Activated CD4-positive, alpha-beta T cell treated with anti-CD3 and anti-CD28 coated beads, Interleukin-2, Interleukin-6, amounts not matched to agents 100 ng/mL and 50 ng/mL, durations not matched to agents 16 hours and 8 hours (primary cell): ENCODE measurements at regions not wholly inside any gene's neighbourhood (a gene's known extent, or its start where the extent isn't known, plus 50 kb on each side); places are given as distances from the start of the nearest gene placed in this dataset.
"Not testable (repeated sequence)": the region's sequence is repeated elsewhere in the genome, so short reads cannot be mapped to it uniquely, and the experiment has no call there.

Experiments
- DNase-seq: peaks from one replicate; pipeline ENCODE4 v3.0.0-alpha.2; 2020

DNA sequence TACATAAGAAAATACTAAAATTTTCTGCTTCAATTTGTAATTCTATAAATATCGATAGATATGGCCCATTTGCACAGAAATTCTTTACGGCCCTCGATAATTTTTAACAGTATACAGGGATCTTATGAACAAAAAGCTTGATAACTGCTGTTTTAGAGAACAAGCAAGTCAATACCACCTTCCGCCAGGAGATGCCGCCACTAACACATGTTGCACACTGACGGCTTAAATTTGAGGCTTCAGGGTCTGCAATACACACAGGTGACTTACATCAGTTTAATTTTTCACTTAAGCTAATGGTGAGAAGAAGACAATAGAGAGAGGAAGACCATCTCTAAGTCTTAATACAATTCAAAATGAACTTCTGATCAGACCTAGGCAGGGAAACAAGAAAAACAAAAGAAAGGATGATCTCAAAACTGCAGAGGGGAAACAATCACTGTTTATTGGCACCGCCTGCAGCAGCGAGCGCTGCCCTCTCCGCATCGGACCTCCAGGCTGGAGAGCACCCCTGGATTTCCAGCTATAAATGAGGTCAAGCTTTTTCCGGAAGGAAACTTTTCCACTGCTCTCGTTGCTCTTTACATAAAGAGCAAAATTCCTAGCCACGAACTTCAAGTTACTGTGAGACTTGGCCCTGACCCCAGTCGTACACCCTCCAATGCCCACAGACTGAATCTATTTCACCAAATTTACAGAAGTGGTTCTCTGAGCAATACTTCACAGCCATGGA lies 53.9 kb downstream of the OTOR start:
- DNase-seq: peak; percentile 69

DNA sequence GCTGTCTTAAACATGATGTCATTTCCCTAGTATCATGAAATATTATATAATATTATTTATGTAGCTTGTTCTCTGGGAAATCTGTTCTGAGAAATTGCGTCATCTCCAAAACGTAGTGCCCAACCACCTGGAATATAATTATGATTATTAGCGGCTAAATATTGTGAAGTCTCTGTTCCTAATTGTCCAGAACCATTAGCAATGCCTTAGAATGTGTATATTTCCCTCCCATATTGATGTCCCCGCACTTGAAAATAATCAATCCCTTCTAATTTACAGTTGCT lies 54.4 kb downstream of the OTOR start:
- DNase-seq: no peak

DNA sequence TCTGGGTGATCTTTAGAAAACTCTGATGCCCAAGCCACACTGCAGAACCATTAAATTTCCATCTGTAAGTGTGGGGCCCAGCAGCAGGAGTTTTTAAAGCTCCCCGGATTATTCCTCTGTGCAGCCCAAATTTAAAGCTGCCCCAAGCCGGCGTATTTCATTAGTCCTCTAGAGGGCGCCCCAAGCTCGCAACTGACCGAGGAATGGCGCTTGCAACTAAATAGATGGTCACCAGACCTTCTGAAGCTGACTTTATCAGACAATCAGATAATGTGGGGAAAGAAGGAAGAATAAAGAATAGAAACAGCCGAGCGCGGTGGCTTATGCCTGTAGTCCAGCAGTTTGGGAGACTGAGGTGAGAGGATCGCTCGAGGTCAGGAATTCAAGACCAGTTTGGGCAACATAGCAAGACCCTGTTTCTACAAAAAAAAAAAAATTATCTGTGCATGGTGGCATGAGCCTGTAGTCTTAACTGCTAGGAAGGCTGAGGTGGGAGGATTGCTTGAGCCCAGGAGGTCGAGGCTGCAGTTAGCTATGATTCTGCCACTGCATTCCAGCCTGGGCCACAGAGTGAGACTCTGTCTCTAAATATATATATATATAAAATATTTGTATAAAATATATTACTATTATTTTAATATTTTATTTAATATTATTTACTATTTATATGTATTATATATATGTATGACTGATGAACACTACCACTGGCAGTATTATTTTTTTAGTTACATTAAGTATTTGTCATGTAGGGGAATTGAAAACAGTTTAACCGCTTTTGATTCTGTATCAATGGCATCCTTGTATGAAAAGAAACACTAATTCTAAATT lies 56.0 kb downstream of the OTOR start:
- peak; percentile 64 for DNase-seq

DNA sequence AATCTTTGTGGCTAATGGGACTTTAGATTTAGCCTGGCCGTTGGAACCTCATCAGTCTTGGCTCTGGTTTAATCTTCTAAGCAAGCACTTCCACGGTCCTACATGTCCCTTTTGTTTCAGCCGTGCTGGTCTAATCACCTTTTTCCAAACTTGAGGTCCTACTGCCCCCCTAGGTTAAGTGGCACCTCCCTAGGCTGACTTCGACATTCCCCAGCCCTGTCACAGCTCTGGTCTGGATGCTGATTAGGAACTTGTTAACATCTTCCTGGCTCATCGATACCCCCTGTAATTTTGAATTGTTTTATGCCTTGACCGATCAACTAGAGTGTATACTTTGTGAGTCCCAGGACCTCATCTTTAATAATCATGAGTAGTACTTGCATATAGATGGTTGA lies 56.6 kb downstream of the OTOR start:
- DNase-seq: no peak

DNA sequence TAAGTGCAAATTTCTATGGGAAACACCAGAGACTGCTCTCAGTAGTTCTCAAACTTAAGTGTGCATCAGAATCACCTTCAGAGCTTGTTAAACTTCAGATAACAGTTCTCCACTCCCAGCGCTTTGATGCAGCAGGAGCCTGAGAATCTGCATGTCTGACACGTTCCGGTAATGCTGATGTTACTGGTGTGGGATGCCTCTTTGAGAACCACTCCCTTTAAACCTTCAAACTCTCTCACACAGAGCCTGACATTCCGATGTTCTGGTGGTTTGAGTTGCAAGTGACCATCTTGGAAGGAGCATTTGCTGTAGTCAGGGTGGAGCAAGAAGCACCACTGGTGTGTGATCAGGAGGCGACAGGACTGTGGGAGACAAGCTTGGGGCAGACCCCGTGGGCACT lies 57.9 kb downstream of the OTOR start:
- no peak for DNase-seq

DNA sequence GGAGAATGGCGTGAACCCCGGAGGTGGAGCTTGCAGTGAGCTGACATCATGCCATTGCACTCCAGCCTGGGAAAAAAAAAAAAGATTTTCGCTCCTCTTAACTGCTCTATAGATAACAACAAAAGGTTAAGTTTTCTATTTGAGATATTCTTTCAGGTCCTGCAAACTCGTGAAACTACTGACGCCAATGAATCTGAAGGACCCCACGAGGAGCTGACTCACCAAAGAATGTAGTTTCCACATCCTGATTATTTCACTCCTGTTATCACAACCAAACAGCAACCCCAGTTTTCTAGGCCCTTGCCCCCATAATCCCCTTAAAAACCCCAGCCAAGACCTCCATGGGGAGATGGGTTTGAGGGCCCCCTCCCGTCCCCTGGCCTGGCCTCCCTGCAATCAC lies 58.7 kb downstream of the OTOR start:
- DNase-seq: no peak

DNA sequence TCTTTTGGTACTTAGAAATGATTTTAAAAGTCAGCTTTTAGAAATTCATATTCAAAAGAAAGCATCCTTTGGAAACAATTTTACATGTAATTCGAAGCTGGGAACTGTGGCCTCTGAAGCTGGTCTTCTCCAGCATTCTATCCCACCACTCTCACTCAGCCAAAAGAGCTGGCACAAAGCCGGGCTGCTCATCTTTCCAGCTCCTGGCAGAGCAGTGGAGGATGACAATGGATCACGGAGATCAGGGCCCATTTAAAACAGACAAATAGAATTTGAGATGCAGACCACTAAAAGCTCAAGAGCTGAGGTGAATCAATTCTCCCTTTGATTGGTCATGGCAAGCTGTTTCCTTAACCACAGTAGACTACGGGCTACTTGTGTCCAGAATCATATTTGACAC lies 60.6 kb downstream of the OTOR start:
- DNase-seq: no peak

DNA sequence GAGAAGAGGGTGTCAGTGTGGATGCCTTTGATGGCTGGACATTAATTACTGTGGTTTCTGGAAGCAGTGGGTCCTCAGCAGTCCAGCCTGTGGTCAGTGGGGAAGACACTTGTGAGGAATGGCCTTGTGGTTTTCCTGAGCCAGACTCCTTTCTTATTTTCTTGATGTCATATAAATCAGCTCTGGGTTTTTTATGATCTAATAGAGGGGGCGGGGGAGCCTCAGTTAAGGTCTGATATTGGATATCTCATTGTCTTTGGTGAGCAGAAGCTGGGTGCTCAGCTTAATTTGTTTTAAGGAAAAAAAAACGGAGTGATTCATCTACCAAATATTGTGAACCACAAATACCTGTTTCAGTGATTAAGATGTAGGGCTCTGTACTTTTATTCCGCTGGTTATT lies 62.1 kb downstream of the OTOR start:
- DNase-seq: no peak

DNA sequence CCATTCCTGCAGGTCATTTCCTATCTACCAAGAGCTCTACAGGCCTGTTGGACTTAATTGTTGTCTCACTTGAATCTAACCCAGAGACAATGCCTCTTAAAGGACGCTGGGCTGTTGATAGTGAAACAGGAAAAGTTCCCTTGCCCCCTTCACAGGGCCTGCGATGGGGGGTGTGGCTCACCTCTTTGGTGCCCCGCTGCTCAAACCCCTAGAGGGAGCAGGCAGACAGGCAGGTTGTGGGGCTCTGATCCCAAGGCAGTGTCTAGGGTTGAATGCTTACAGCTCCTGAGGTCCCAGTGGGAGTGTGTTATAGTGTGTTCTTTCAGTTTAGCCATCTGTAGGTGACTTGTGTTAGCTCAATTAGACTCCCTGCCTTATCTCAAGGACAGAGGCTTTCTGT lies 68.0 kb downstream of the OTOR start:
- no peak for DNase-seq

DNA sequence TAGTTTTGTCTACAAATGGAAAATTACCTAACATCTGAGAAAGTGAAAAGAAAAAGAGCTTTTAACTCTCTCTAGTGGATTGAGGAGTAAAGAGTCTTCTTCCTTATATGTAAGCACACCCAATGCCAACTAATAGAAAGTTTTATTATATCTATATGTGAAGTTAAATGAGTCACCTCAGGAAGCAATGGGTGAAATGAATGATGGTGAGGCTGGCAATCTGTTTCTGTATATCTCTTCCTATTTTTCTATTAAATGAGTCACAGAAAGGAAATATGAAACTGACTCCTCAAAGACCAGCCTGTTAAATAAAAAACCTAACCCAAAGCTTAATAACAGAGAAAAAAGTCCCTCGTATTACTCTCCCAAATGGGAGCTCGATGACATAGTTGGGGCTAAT lies 71.3 kb downstream of the OTOR start:
- DNase-seq: no peak

DNA sequence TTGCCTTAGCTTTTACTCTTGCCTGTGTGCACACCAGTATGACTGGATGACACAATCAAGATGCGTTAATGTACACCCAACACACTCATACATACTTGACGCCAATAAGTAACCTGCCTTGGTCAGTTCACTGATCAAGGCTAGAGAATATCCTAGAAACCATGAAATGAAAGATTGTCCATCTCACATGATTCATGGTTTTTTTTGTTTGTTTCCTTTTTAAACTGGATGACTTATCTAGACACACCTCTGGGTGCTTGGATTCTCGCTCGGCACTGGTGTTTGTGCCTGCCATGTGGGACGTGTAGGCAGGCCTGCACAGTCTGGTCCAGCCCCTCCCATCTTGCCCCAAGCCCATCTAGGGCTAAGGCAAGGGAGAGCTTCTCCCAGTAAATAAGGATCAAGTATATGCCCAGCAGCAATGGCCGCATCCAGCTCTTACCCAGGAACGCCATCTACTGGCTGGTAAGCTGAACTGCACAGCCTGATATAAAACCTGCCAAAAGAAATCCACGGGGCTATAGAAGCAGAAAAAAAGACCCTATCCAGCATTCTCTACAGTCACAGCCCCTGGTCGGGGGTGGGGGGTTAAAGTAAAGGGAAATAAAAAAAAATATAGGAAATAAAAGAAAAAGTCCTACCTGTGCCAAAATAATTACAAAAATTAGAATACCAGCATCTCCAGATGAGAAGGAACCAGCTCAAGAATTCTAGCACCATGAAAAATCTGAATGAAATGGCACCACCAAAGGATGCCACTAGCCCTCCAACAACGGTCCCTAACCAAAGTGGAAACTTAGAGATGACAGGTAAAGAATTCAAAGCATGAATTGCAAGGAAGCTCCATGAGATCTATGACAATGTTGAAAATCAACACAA lies 73.3 kb downstream of the OTOR start:
- DNase-seq: peak; percentile 52

DNA sequence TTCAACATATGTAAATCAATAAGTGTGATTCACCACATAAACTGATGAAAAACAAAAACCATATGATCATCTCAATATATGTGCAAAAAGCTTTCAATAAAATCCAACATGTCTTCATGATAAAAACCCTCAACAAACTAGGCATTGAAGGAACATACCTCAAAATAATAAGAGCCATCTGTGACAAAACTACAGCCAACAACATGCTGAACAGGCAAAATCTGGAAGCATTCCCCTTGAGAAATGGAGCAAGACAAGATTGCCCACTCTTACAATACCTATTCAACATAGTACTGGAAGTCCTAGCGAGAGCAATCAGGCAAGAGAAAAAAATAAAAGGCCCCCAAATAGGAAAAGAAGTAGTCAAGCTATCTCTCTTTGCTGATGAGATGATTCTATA lies 76.5 kb downstream of the OTOR start:
- DNase-seq: no peak

DNA sequence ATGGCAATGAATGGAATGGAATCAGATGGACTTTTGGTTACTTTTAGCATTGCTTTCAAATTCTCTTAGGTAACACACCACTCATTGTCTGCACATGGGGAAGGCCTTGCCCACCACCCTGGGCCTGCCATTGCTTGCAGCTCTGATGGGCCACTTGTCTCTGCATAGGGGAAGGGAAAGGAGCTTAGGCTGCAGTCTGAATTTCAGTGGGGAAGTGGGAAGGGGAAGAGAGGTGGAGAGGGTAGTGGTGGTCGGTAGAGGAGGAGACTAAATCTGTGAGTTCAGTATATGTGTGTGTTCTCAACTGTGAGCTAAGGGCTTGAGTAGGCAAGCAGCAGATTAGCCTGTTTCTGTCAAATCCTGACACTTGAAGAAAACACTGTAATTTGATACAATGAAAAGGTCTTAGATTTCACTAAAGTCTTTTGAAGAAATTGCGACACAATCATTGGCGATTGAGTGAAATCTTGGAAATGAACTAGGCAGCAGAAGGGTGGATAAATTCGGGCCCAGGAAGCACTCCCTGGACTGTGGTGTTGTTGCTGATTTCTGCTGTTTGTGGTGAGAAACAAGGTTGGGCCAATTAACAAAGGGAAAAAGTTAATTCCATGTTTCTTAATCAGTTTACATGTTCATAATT lies 80.6 kb downstream of the OTOR start:
- no peak for DNase-seq

DNA sequence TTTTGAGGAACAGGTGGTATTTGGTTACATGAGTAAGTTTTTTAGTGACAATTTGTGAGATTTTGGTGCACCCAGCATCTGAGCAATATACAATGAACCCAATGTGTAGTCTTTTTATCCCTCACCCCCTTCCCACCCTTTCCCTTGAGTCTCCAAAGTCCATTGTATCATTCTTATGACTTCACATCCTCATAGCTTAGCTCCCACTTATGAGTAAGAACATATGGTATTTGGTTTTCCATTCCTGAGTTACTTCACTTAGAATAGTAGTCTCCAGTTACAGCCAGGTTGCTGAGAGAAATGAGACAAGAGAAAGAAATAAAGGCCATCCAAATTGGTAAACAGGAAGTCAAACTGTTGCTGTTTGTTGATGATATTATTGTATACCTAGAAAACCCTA lies 87.5 kb downstream of the OTOR start:
- not testable (repeated sequence) for DNase-seq

DNA sequence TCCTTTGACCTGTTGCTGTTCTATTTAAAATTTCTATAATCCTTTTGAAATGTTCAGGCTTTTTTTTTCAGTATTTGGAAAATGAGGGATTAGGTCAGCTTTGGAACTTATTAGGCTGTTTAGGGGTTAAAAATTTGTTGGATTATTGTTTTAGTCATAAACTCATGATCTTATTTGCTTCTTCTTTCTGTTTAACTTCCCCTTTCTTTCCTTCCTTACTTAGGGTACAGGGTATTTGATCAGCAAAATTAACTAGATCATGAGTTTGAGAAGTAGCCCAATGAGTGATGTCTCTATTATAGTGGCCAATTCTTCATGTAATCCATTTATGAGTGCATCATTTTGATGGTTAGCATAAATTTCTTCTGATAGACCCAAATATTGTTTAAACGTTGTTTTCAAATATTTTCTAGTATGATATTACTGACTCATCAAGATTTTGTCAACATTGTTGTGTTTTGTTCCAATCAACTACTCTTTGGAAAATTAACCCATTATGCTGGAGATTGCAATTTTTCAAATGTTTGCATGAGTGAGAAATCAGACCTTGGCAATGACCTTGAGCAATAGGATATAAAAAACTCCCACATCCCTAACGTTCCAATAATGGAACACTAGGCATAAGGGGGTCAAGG lies 94.4 kb downstream of the OTOR start:
- DNase-seq: no peak

DNA sequence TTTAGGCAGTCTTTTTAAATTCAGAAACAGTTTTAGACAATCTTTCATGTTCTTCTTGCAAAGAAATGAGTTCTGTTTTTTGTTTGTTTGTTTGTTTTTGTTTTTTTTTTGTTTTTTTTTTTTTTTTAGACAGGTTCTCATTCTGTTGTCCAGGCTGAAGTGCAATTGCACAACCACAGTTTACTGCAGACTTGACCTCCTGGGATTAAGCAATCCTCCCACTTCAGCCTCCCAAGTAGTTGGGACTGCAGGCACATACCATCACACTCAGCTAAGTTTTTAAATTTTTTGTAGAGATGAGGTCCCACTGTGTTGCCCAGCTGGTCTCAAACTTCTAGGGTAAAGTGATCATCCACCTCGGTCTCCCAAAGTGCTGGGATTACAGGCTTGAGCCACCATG lies 96.2 kb downstream of the OTOR start:
- DNase-seq: no peak

DNA sequence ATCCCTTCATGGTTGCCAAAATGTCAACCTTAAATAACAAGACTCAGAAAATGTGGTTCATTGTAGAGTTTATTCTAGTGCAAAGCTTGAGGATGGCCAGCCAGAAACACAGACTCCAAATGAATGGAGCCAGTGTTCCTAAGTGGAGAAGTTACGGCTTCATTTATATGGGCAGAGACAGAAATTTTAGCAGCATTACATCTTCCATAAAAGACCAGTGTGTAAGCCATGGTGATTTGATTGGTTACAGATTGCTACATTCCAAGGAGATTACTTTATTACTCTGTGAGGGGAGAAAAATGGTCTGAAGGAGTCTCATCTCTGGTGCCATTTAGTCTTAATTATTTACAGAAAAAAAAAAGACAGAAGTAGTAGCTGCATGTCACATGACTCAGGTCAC lies 97.8 kb downstream of the OTOR start:
- DNase-seq: no peak

DNA sequence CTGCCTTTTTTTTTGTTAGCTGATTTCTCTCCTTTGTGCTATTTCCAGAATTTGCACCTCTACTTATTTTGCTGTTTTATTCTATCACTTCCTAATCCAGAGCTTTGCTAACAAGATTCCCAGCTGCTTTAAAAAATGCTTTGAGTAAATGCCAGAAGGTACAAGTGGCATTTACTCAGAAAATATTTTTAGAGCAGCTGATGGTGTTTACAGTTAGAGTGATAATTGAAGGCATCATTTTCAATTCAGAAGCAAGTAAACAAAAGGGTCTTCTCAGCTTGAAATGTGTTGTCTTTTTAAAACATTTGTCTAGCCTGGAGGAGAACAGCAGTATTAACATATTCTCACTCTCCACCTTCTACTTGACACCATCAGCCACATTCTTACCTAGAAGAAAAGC lies 99.9 kb downstream of the OTOR start:
- no peak for DNase-seq

DNA sequence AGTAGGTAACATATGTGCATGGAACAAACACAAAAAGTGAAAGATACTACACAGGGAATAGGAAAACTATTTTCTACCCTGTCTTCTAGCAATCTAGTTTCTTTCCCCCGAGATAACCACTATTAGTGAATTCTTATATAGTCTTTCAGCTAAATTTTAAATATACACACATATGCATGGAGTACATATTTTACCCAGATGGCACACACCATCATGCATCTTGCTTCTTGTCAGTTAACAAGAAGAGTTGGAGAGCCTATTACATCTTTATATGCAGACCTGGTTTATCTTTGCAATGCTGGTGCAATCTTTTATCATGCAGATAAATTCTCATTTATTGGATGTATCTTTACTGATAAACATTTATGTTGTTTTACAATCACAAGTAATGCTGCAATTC lies 100.4 kb downstream of the OTOR start:
- no peak for DNase-seq

DNA sequence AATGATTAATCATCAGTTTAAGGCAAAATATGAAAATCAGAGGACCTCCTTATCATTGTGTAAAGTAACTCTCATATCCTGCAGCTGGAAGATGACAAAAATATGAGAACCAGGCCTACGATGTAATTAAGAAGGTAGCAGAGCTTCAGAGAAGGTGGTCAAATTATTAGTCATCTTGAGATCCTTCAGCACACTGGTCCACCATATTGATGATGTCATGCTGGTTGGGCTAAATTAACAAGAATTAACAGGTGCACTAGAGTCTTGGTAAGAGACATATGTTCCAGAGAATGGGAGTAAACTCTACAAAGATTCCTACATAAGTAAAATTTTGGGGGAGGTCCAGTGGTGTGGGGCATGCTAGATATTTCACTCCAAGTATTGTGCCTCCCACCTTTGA lies 112.8 kb downstream of the OTOR start:
- no peak for DNase-seq

DNA sequence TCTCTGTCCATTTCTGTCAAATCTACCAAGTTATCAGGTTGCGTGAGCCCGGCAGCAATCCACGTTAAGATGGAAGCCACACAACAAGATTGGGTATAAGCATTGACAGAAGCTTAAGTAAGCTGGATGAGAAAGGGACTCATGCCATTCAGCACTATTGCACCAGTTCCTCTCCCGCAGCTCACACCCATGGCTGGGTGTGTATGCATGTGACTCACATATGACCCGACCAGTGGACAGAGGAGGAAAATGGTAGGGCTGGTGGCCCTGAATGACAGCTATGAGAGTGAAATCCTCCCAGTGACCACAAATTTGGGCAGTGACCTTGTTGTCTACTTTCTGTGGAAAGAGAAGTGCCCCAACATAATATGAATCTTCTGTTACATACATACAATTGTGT lies 113.5 kb downstream of the OTOR start:
- DNase-seq: no peak

DNA sequence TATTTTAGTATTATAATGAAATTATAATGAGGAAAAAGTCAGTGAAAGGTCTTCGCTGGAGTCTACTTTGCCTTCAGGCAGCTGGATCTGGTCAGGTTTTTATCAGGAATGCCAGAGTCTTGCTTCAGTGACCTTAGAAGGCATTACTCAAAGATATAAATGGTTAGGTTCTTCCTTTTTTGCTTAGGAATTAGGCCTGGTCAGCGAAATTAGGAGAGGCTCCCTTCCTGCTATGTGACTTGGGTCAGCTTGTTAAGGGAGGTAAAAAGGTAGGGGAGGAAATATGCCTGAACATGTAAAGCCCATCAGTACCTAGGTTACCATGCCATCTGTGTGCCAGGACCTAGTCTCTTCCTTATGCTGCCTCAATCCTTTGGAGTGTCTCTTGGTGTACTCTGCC lies 115.1 kb downstream of the OTOR start:
- DNase-seq: no peak

DNA sequence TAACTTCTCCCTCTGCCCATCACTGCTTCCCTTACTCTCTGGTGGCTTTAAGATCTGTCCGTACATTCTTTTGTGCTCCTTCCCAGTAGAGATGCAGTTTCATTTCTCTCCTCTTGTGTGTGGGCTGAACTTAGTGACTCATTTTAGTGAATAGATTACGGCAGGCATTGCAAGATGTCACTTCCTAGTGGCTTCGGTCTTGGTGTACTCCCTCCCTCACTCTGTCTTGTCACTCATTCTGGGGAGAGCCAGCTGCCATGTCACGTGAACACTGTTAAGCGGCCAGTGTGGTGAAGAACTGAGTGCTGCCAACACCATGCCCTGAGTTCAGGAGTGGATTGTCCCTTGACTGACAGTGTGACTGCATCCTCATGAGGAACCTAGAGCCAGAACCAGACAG lies 115.9 kb downstream of the OTOR start:
- no peak for DNase-seq
